Upper lobe of left lung (tissue), 4 donors: ENCODE measurements at regions not wholly inside any gene's neighbourhood (a gene's known extent, or its start where the extent isn't known, plus 50 kb on each side); places are given as distances from the start of the nearest gene placed in this dataset.

Source experiments
- CTCF ChIP-seq, 6 experiments: fragments of 450-650 bp in 4 of 6; fragments of 200-600 bp in 2 of 6; sonication (generic) in 2 of 6; IDR thresholded peaks; one replicate each; pipeline ENCODE4 v1.5.1; 2016 to 2019; ENCODE audit warnings: antibody characterized with exemption in 6 of 6
- EP300 ChIP-seq, 4 donors: sonication (generic); formaldehyde crosslinking; IDR thresholded peaks; one replicate each; pipeline ENCODE4 v1.5.1; 2017; ENCODE audit warnings: antibody characterized with exemption in 4 of 4, control low read depth in 2 of 4
- POLR2A ChIP-seq, 4 donors: fragments of 450-650 bp; IDR thresholded peaks; one replicate each; pipeline ENCODE4 v1.5.1; 2016 to 2017; ENCODE audit warnings: antibody characterized with exemption in 4 of 4, mild to moderate bottlenecking in 2 of 4

- TF ChIP-seq CTCF (IDR thresholded peaks at IDR 0.05) = no peak
- TF ChIP-seq POLR2A (IDR thresholded peaks at IDR 0.05) = no peak
- TF ChIP-seq EP300 (IDR thresholded peaks at IDR 0.05) = no peak
These were observed 336.8 kb downstream of the BCOR start for GRCh38 chrX:39760930-39761329.
